ENCODE measurements at regions not wholly inside any gene's neighbourhood (a gene's known extent, or its start where the extent isn't known, plus 50 kb on each side); places are given as distances from the start of the nearest gene placed in this dataset.

GRCh38 chr1:188426561-188426960, 1597.8 kb downstream of the PLA2G4A start:
- FAIRE-seq (no peak), DNase-seq (ENCODE audit: insufficient read length, low spot score) (no peak)

GRCh38 chr1:188427642-188428041, 1598.9 kb downstream of the PLA2G4A start:
- DNase-seq (ENCODE audit: insufficient read length, low spot score) (no peak), FAIRE-seq (no peak)

GRCh38 chr1:188429386-188429785, 1600.6 kb downstream of the PLA2G4A start:
- no peak for DNase-seq (ENCODE audit: insufficient read length, low spot score)
- no peak for FAIRE-seq

GRCh38 chr1:188432427-188432826, 1603.7 kb downstream of the PLA2G4A start:
- no peak for FAIRE-seq

GRCh38 chr1:188433425-188433824, 1604.7 kb downstream of the PLA2G4A start:
- DNase-seq (ENCODE audit: insufficient read length, low spot score) (peak; percentile 25), FAIRE-seq (no peak)

More at GRCh38 chr1:188432427-188432826, 1603.7 kb downstream of the PLA2G4A start:
- no peak for DNase-seq (ENCODE audit: insufficient read length, low spot score)

GRCh38 chr1:188444526-188444925, 1615.8 kb downstream of the PLA2G4A start:
- no peak for FAIRE-seq
- no peak for DNase-seq (ENCODE audit: insufficient read length, low spot score)

GRCh38 chr1:188462837-188463236, 1634.1 kb downstream of the PLA2G4A start:
- DNase-seq (ENCODE audit: insufficient read length, low spot score), result no peak
- no peak for FAIRE-seq

- no peak for FAIRE-seq
- no peak for DNase-seq (ENCODE audit: insufficient read length, low spot score)
These were observed 1635.2 kb downstream of the PLA2G4A start for GRCh38 chr1:188463919-188464318.

GRCh38 chr1:188466539-188466938, 1637.8 kb downstream of the PLA2G4A start:
- FAIRE-seq (no peak), DNase-seq (ENCODE audit: insufficient read length, low spot score) (no peak)

- DNase-seq (ENCODE audit: insufficient read length, low spot score) (no peak), FAIRE-seq (no peak)
These were observed 1647.9 kb downstream of the PLA2G4A start for GRCh38 chr1:188476606-188477005.

- DNase-seq (ENCODE audit: insufficient read length, low spot score) (peak; percentile 37), FAIRE-seq (peak; percentile 67)
These were observed 1660.8 kb downstream of the PLA2G4A start for GRCh38 chr1:188489336-188490112.

GRCh38 chr1:188496506-188496905, 1667.8 kb downstream of the PLA2G4A start:
- DNase-seq (ENCODE audit: insufficient read length, low spot score) (no peak), FAIRE-seq (no peak)

GRCh38 chr1:188497020-188497419, 1668.3 kb downstream of the PLA2G4A start:
- no peak for FAIRE-seq
- no peak for DNase-seq (ENCODE audit: insufficient read length, low spot score)

- DNase-seq (ENCODE audit: insufficient read length, low spot score) (no peak), FAIRE-seq (no peak)
These were observed 1670.9 kb downstream of the PLA2G4A start for GRCh38 chr1:188499690-188500089.

GRCh38 chr1:188514917-188515316, 1686.2 kb downstream of the PLA2G4A start:
- DNase-seq (ENCODE audit: insufficient read length, low spot score), result no peak
- no peak for FAIRE-seq

- no peak for DNase-seq (ENCODE audit: insufficient read length, low spot score)
- FAIRE-seq, result no peak
These were observed 1688.4 kb downstream of the PLA2G4A start for GRCh38 chr1:188517139-188517538.

- FAIRE-seq, result no peak
- no peak for DNase-seq (ENCODE audit: insufficient read length, low spot score)
These were observed 1722.4 kb downstream of the PLA2G4A start for GRCh38 chr1:188551176-188551575.

- DNase-seq (ENCODE audit: insufficient read length, low spot score) (no peak), FAIRE-seq (no peak)
These were observed 1728.3 kb downstream of the PLA2G4A start for GRCh38 chr1:188557053-188557452.

- no peak for DNase-seq (ENCODE audit: insufficient read length, low spot score)
- FAIRE-seq, result no peak
These were observed 1754.3 kb downstream of the PLA2G4A start for GRCh38 chr1:188582911-188583532.

- FAIRE-seq (no peak), DNase-seq (ENCODE audit: insufficient read length, low spot score) (no peak)
These were observed 1755.4 kb downstream of the PLA2G4A start for GRCh38 chr1:188584119-188584518.

- no peak for FAIRE-seq
- no peak for DNase-seq (ENCODE audit: insufficient read length, low spot score)
These were observed 1761.9 kb downstream of the PLA2G4A start for GRCh38 chr1:188590641-188591040.

GRCh38 chr1:188594542-188595235, 1765.9 kb downstream of the PLA2G4A start:
- DNase-seq (ENCODE audit: insufficient read length, low spot score) (no peak), FAIRE-seq (no peak)

All from HTR-8/SVneo (cell line).